NCI-H1694 treated with DMSO at 0.1 percent for 48 hours (cell line): ENCODE measurements at regions not wholly inside any gene's neighbourhood (a gene's known extent, or its start where the extent isn't known, plus 50 kb on each side); places are given as distances from the start of the nearest gene placed in this dataset.

ENCODE experiments used
- DNase-seq: peaks from one replicate; lab custom pipeline; 2025; lab: John Stamatoyannopoulos, UW

- DNase-seq: no peak
Measured at GRCh38 chr5:114153833-114154232, 208.0 kb upstream of the KCNN2 start.

- DNase-seq: no peak
Measured at GRCh38 chr5:114166081-114166480, 195.8 kb upstream of the KCNN2 start.

DNA sequence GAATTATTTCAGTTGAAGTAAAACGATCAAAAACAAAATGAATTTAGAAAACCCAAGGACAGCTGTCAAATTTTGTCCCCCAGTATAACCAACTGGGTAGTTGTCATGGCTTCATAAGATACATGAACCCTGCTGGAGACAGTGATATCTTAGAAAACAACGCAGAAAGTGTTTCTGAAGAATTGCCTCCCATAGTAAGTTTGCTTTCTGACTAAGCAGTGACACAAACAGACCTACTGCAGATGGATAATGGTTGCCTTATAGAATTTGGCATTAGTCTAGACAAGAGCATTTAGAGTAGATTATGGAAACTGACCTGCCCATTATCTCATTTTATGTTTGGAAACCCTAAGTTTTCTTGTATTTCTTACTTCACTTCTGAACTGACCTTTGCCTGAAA lies 187.7 kb upstream of the KCNN2 start:
- no peak for DNase-seq

GRCh38 chr5:114174837-114175236 lies 187.0 kb upstream of the KCNN2 start:
- DNase-seq: no peak

DNA sequence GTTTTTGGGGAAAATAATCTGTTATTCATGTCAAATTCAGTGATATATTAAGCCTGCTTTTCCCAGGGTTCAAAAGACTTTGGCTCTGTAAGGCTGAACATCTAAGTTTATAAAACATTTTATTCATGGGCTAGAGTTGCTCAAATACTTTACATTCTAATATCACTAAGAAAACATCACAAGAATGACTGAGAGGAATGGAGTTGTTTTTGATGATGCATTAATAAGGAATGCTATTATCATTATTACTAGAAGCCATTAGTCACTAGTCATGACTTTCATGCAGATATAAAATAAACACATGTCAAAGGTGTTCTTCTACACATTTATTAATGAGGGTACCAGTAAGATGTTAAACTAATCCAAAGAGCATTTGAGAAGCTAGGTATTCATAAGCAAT lies 185.5 kb upstream of the KCNN2 start:
- no peak for DNase-seq

DNA sequence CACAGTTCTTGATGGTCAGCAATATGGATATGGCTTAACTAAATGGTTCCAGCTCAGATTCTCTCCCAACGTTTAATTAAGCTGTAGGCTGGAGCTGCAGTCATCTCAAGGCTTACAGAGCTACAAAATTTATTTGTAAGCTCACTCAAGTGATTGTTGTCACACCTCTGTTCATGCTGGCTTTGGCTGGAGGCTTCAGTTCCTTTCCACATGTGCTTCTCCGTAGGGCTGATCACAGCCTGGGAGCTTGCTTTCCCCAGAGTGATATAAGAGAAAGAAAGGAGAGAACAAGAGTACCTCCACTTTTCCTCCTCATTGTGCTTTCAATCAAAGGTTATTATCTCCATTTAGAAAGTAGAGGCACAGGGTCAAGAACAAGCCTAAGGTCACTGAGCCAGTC lies 182.7 kb upstream of the KCNN2 start:
- DNase-seq: no peak

- no peak for DNase-seq
Measured at GRCh38 chr5:114184006-114184405, 177.9 kb upstream of the KCNN2 start.

DNA sequence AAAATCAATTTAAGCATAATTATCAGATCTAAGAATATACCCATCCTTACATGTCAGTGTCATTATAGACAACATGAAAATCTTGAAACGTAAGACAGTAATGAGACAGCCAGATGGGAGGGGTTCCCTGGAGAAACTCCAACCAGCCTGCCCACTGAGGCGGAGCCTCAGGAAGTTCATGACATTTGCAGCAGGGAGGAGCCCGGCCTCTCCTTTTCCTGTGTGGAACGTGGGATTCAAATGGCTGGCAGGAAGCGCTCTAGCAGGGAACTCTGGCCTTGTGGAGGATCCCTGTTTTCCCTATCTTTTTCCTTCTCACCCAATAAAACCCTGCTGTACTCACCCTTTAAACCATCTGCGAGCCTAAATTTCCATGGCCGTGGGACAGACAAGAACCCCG lies 176.6 kb upstream of the KCNN2 start:
- no peak for DNase-seq

DNA sequence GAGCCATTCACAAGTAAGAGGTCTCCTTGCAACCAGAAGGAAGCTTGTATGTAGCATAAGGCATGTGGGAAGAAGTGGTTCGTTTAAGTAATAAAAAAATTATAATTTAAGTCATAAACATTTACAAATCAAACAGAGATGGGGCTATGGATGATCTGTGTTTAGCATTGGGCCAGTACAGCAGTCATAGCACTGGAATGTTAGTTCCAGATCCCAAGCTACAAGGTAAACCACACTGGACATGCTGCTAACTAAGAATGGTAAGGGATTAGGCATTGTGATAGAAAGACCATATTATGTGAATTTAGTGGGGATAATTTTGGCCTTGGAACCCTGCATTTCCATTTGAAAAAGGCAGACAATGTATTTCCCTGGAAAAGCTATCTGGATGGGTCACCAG lies 170.4 kb upstream of the KCNN2 start:
- no peak for DNase-seq

DNA sequence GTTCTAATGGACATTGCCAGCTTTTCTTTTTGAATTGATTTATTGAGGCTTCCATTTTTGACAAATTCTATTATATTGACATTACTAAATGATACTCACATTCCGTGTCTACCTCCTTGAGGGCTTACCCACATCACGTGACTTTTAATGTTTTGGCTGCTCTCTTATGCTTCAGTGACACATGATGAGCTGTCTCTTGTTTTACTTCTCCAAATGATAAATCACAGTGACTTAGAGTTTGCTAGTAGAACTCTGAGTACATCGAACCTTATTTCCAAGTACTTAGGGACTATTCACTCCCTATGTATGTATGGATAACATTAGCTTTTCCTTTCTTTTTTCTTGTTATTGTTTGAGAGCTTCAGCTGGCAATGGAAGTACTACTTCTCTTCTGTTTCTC lies 169.8 kb upstream of the KCNN2 start:
- no peak for DNase-seq

DNA sequence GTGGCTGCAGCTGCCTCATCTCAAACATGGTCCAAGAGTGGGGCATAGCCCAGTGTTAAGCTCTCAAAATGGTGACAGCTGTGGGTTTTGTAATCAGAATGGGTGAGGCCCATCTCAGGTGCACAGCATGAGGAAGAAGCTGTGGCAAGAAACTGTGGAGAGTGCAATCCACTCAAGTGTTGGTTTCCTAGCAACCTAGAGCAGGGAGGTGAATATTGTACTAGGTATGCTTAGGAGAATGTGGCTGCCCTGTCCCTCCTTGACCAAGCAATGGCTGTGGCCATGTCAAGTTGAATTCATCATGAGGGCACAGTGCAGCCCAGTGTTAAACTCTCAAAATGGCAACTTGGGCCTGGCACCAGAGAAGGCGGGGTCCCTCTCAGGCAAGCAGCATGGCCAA lies 160.5 kb upstream of the KCNN2 start:
- DNase-seq: no peak

DNA sequence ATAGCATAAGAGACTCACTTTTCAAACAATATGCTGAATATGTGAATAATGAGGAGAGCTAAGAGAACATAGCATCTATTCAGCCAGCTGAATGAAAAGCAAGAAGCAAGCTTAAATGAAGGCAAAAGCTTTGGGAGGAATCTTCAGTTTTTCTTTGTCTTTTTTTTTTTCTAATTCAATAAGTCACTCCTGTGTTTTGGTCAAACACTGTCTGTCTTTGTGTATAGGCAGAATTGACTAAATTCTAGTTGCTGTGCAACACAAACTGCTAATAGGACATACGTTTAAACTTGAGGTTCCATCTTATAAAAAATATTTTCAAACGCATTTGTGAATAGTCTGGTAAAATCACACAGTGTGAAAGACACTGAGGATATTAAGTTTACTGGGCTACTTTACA lies 156.9 kb upstream of the KCNN2 start:
- no peak for DNase-seq

DNA sequence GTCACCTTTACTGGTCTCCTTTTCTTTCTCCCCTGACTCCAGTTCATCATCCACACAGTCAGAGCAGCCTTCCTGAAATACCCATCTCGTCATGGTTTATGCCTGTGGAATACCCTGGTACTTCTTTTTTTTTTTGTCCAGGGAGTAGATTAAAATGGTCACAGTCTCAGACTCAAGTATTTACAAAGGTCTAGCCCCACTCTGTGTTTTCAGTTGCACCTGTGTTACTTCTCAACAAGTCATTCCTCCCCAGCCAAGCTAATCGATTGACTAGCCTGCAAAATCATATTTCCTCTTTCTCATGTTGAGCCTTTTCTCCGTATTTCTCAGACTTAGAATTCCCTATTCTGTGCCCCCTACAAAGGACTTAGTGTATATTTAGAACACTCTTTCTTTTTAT lies 155.2 kb upstream of the KCNN2 start:
- no peak for DNase-seq

DNA sequence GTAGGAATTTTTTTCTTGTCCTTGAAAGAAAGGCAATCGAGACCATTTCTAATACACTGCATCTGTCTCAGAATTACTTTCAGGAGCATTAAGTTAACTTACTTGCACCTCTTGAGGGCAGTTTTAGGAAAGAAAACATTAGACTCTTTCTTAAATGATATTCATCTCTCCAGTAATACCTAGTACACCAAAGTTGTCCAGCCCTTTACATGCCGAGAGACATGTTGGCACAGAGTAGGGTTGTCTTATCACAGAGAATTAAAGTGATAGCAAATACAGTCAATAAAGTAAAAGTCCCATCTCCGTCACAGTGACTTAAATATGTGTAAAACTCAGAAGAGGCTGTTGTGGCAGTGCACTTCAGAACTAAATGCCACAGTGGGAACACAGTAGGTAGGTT lies 154.3 kb upstream of the KCNN2 start:
- no peak for DNase-seq

DNA sequence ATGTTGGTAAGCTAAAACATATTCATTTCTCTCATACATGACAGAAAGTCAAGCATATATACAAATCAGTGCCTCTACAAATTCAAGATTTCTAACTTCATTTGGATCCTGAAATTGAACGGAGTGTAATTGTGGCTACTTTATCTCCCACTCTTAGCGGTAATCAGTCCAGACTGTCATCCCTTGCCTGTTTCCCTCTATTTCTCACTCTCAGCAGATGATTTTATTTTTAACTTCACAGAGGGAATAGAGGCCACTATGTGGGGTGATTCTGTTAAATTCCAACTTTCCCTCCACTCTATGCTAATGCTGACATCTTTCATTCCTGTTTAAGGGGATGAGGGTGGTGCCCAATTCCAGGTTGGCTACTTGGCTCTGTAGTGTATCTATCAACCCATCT lies 153.8 kb upstream of the KCNN2 start:
- DNase-seq: no peak

- DNase-seq: no peak
Measured at GRCh38 chr5:114208588-114208987, 153.3 kb upstream of the KCNN2 start.

- no peak for DNase-seq
Measured at GRCh38 chr5:114210662-114211061, 151.2 kb upstream of the KCNN2 start.

DNA sequence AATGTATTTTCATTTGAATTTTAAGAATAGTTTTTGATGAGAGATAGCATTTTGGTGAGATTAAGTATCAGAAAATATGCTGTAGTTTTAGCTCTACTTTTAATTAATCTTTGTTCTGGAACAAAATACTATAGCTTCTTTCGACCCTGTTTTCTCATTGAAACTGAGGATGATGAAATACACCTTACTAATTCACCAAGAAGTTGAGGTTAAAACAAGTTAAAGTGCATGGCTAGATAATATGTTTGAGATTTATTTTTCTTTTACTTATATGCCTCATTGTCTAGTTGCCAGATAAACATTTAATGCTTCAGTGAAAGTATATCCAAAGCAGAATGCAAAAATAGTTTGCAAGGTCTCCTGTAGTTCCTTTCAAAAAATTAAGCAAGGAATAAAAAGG lies 140.1 kb upstream of the KCNN2 start:
- no peak for DNase-seq

GRCh38 chr5:114223866-114224265 lies 138.0 kb upstream of the KCNN2 start:
- DNase-seq: peak; percentile 28

DNA sequence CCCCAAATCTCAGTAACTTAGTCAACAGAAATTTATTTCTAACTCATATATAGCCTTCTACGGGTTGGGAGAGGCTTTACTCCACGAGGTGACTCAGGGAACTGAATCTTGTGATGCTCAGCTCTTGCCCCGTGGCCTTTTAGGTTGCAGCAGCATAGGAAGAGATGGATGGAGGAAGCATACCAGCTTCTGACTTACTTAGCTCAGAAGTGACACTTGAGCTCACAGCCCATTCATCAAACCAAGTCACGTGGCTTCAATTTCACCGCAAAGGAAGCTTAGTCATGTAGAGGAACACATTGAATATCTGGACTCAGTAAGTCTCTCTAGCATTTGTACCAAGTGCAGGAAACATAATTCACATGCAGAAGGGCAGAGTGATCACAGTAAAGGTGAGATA lies 124.1 kb upstream of the KCNN2 start:
- DNase-seq: no peak

GRCh38 chr5:114238771-114239313 lies 123.0 kb upstream of the KCNN2 start:
- no peak for DNase-seq

DNA sequence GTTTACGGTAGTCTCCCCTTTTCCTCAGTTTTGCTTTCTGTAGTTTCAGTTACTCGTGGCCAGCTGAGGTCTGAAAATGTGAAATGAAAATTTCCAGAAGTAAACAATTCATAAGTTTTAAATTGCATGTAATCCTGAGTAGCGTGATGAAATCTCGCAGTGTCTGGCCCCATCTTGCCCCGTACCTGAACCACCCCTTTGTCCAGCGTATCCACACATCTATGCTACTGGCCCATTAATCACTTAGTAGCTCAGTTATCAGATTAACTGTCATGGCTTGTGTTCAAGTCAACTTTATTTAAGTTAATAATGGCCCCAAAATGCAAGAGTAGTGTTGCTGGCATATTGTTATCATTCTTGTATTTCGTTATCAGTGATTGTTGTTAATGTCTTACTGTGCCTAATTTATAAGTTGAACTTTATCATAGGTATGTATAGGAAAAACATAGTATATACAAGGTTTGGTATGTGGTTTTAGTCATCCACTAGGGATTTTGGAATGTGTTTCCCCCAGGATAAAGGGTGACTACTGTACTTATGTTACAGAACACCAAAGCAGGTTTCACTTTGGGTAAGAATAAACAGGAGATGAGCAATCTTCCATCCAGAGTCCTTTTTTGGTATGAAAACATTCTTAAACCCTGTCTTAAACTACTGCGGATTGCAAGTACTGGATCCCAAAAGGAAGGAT lies 118.4 kb upstream of the KCNN2 start:
- no peak for DNase-seq

GRCh38 chr5:114243972-114244317 lies 117.9 kb upstream of the KCNN2 start:
- DNase-seq: no peak

DNA sequence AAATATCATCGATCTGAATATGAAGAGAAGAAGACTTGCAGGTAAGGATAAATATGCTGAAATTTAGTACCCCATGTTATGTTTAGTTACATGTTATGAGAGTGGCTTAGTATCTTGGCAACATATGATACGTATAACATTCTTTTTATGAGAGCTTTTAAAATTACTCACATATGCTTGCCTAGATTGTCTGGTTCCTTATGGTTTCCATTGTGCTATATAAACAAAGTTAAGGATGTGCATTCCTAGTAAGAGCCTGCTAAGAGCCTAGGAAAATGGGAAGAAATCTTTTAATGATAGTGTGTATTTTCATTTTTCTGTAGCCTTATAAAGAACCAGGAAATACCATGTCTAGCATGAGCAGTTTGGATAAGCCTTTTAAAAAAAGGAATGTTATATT lies 112.0 kb upstream of the KCNN2 start:
- no peak for DNase-seq

GRCh38 chr5:114250536-114250935 lies 111.3 kb upstream of the KCNN2 start:
- DNase-seq: no peak
